PC-3 (cell line): ENCODE measurements at regions not wholly inside any gene's neighbourhood (a gene's known extent, or its start where the extent isn't known, plus 50 kb on each side); places are given as distances from the start of the nearest gene placed in this dataset.

ENCODE experiments used
- ATAC-seq: fragments of 200-7000 bp; cut with Tn5 transposase; 2 replicates; pipeline ENCODE4 v1.9.1; 2020; ENCODE audit warnings: mild to moderate bottlenecking, moderate library complexity
- BruUV-seq: library from RNA; stranded (reverse); fragments of 400-500 nt; replicated peaks from 2 replicates; lab custom pipeline; 2021; lab: Mats Ljungman, UMichigan
- CTCF ChIA-PET: fragments of 300-600 bp; sonication (Branson Sonifier 250); formaldehyde crosslinking; loops from one replicate; lab custom pipeline; 2022; ENCODE audit warnings: antibody characterized with exemption; lab: Charles Lee
- POLR2A ChIA-PET: fragments of 300-600 bp; sonication (Branson Sonifier 250); formaldehyde crosslinking; loops from one replicate; lab custom pipeline; 2022; ENCODE audit warnings: antibody characterized with exemption; ENCODE audit not compliant: unreplicated experiment; lab: Charles Lee
- DNase-seq: peaks from one replicate; pipeline ENCODE4 v3.0.0-alpha.2; 2015
- H2AFZ ChIP-seq: fragments of 300-600 bp; sonication (generic); 2 replicates; pipeline ENCODE4 v1.6.0; 2016; ENCODE audit warnings: antibody characterized with exemption, low read length
- H3F3A ChIP-seq: fragments of 300-600 bp; sonication (generic); one replicate; pipeline ENCODE4 v1.6.0; 2017; ENCODE audit warnings: antibody characterized with exemption, low read length, control low read depth, mild to moderate bottlenecking; ENCODE audit not compliant: unreplicated experiment
- H3K27ac ChIP-seq: fragments of 300-600 bp; sonication (generic); 2 replicates; pipeline ENCODE4 v1.5.1; 2016; ENCODE audit warnings: mild to moderate bottlenecking, low read length
- H3K27me3 ChIP-seq: fragments of 300-600 bp; sonication (generic); 2 replicates; pipeline ENCODE4 v1.6.1; 2016; ENCODE audit warnings: low read length, mixed read lengths
- H3K36me3 ChIP-seq: fragments of 300-600 bp; sonication (generic); 2 replicates; pipeline ENCODE4 v1.6.1; 2016; ENCODE audit warnings: low read depth, mixed run types, low read length, mixed read lengths
- H3K4me1 ChIP-seq: fragments of 300-600 bp; sonication (generic); 2 replicates; pipeline ENCODE4 v1.5.1; 2016; ENCODE audit warnings: low read length; ENCODE audit not compliant: insufficient read depth
- H3K4me2 ChIP-seq: fragments of 300-600 bp; sonication (generic); 2 replicates; pipeline ENCODE4 v1.6.0; 2016; ENCODE audit warnings: low read length
- H3K4me3 ChIP-seq: fragments of 300-600 bp; sonication (generic); 2 replicates; pipeline ENCODE4 v1.5.1; 2016; ENCODE audit warnings: mild to moderate bottlenecking, low read length, mixed read lengths
- H3K79me2 ChIP-seq: fragments of 300-600 bp; sonication (generic); 2 replicates; pipeline ENCODE4 v1.6.1; 2017; ENCODE audit warnings: low read length, mixed read lengths
- H3K9ac ChIP-seq: fragments of 300-600 bp; sonication (generic); 2 replicates; pipeline ENCODE4 v1.6.0; 2016; ENCODE audit warnings: mild to moderate bottlenecking, low read length
- H3K9me2 ChIP-seq: fragments of 300-600 bp; sonication (generic); replicated peaks from 2 replicates; pipeline ENCODE4 v1.6.1; 2016; ENCODE audit warnings: mixed run types, low read length, mixed read lengths
- H3K9me3 ChIP-seq: fragments of 300-600 bp; sonication (generic); 2 replicates; pipeline ENCODE4 v1.6.1; 2016; ENCODE audit warnings: low read length, mixed read lengths
- H4K20me1 ChIP-seq: fragments of 300-600 bp; sonication (generic); 2 replicates; pipeline ENCODE4 v1.6.1; 2016; ENCODE audit warnings: low read length, mixed read lengths
- EZH2 ChIP-seq: fragments of 300-600 bp; sonication (generic); IDR thresholded peaks from one replicate; pipeline ENCODE4 v1.6.1; 2017; ENCODE audit warnings: antibody characterized with exemption, mild to moderate bottlenecking, low read length; ENCODE audit not compliant: unreplicated experiment
- EZH2phosphoT487 ChIP-seq: fragments of 300-600 bp; sonication (generic); IDR thresholded peaks from 2 replicates; pipeline ENCODE4 v1.6.1; 2018; ENCODE audit warnings: mild to moderate bottlenecking, antibody characterized with exemption, low read length, borderline replicate concordance
- intact Hi-C: fragments of 100-400 bp; cut with micrococcal nuclease; formaldehyde crosslinking; loops from 2 replicates; pipeline ENCODE4 v1.9.0; 2023
- TF ChIP-seq, protein P1 (sequence below): fragments of 300-600 bp; sonication (generic); conservative IDR thresholded peaks from 2 replicates; pipeline ENCODE4 v1.5.1; 2017; ENCODE audit warnings: antibody characterized with exemption, low read depth, mild to moderate bottlenecking, low read length

- DNase-seq (no peak), ATAC-seq (no peak)
- Histone ChIP-seq H3K9me2 (no peaks in the 10 kb centered on the region), H4K20me1 (no peaks in the 10 kb centered on the region), H3K4me2 (no peak overlapping the region), H3K9me3 (no peaks in the 10 kb centered on the region), H3K79me2 (no peaks in the 10 kb centered on the region), H3K36me3 (no peaks in the 10 kb centered on the region), H3F3A (no peaks in the 10 kb centered on the region), H3K9ac (no peak overlapping the region), H3K27me3 (no peaks in the 10 kb centered on the region), H3K27ac (no peak overlapping the region), H3K4me3 (no peak overlapping the region), H2AFZ (no peak overlapping the region), H3K4me1 (peaks cover 37% of the 10 kb centered on the region)
- no TSS peak for BruUV-seq
- CTCF ChIA-PET = no interaction called here
- intact Hi-C loops = loop anchor here (10.0 kb wide), 1 partner anchor 60 kb away; no protein-coding TSS in a partner anchor
- POLR2A ChIA-PET = no interaction called here
- TF ChIP-seq EZH2 (no peak), EZH2phosphoT487 (no peak)
- TF ChIP-seq, protein P1, sequence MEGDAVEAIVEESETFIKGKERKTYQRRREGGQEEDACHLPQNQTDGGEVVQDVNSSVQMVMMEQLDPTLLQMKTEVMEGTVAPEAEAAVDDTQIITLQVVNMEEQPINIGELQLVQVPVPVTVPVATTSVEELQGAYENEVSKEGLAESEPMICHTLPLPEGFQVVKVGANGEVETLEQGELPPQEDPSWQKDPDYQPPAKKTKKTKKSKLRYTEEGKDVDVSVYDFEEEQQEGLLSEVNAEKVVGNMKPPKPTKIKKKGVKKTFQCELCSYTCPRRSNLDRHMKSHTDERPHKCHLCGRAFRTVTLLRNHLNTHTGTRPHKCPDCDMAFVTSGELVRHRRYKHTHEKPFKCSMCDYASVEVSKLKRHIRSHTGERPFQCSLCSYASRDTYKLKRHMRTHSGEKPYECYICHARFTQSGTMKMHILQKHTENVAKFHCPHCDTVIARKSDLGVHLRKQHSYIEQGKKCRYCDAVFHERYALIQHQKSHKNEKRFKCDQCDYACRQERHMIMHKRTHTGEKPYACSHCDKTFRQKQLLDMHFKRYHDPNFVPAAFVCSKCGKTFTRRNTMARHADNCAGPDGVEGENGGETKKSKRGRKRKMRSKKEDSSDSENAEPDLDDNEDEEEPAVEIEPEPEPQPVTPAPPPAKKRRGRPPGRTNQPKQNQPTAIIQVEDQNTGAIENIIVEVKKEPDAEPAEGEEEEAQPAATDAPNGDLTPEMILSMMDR = no peak
These were observed 85.1 kb downstream of the RSPH3 start for GRCh38 chr6:158914923-158915322.

- no peaks in the 10 kb centered on the region for H3K36me3 ChIP-seq
- H3K9ac ChIP-seq = no peak overlapping the region
- TF ChIP-seq EZH2 = no peak
- TF ChIP-seq EZH2phosphoT487 = no peak
- TF ChIP-seq, protein P1 = no peak
- no peaks in the 10 kb centered on the region for H3K9me2 ChIP-seq
- H3F3A ChIP-seq = no peaks in the 10 kb centered on the region
- H4K20me1 ChIP-seq = no peaks in the 10 kb centered on the region
- no peak overlapping the region for H3K4me3 ChIP-seq
- ChIA-PET POLR2A (no interaction called here), CTCF (no interaction called here)
- no peaks in the 10 kb centered on the region for H3K27me3 ChIP-seq
- DNase-seq (no peak), ATAC-seq (no peak)
- peaks cover 35% of the 10 kb centered on the region for H3K4me1 ChIP-seq
- no peaks in the 10 kb centered on the region for H3K79me2 ChIP-seq
- no peak overlapping the region for H3K4me2 ChIP-seq
- intact Hi-C loops = loop anchor here (10.0 kb wide), 1 partner anchor 59 kb away; no protein-coding TSS in a partner anchor
- no peaks in the 10 kb centered on the region for H3K9me3 ChIP-seq
- H3K27ac ChIP-seq = no peak overlapping the region
- no TSS peak for BruUV-seq
- H2AFZ ChIP-seq = no peak overlapping the region
These were observed 86.4 kb downstream of the RSPH3 start for GRCh38 chr6:158913580-158913979.

GRCh38 chr6:158912655-158913054, 87.3 kb downstream of the RSPH3 start:
- CTCF ChIA-PET = no interaction called here
- Histone ChIP-seq H3K79me2 (no peaks in the 10 kb centered on the region), H3K9me2 (no peaks in the 10 kb centered on the region; the same call in 1 of the 2 replicates), H3K27ac (no peak overlapping the region), H4K20me1 (no peaks in the 10 kb centered on the region), H3K36me3 (no peaks in the 10 kb centered on the region), H3K9ac (no peak overlapping the region), H3K9me3 (no peaks in the 10 kb centered on the region), H3K4me2 (no peak overlapping the region), H3F3A (no peaks in the 10 kb centered on the region), H3K4me3 (no peak overlapping the region), H3K4me1 (peaks cover 34% of the 10 kb centered on the region), H3K27me3 (no peaks in the 10 kb centered on the region), H2AFZ (no peak overlapping the region)
- POLR2A ChIA-PET = no interaction called here
- ATAC-seq (no peak), DNase-seq (no peak)
- TF ChIP-seq EZH2phosphoT487 (no peak), EZH2 (no peak)
- TF ChIP-seq, protein P1 = no peak
- no TSS peak for BruUV-seq
- intact Hi-C loops = loop anchor here (10.0 kb wide), 1 partner anchor 58 kb away; no protein-coding TSS in a partner anchor
